Gastrocnemius medialis (tissue), 4 donors: ENCODE measurements at regions not wholly inside any gene's neighbourhood (a gene's known extent, or its start where the extent isn't known, plus 50 kb on each side); places are given as distances from the start of the nearest gene placed in this dataset.

Source experiments
- CTCF ChIP-seq, 5 experiments: fragments of 450-650 bp in 3 of 5; fragments of 200-600 bp in 2 of 5; sonication (generic) in 2 of 5; IDR thresholded peaks in 4 of 5; conservative IDR thresholded peaks in 1 of 5; 1 replicate in 4 of 5; 2 replicates in 1 of 5; pipeline ENCODE4 v1.5.1; 2016 to 2019; ENCODE audit warnings: antibody characterized with exemption in 5 of 5, mild to moderate bottlenecking in 3 of 5, moderate library complexity in 3 of 5
- POLR2A ChIP-seq, 2 donors: fragments of 450-650 bp; IDR thresholded peaks; one replicate each; pipeline ENCODE4 v1.6.1; 2017; ENCODE audit warnings: antibody characterized with exemption in 2 of 2, mild to moderate bottlenecking in 2 of 2, moderate library complexity in 2 of 2

- TF ChIP-seq CTCF (IDR thresholded peaks at IDR 0.05 in 4 of 5, conservative IDR thresholded peaks at IDR 0.05 in 1 of 5) (no peak), POLR2A (IDR thresholded peaks at IDR 0.05) (no peak)
Measured at GRCh38 chr4:138099385-138099784, 142.8 kb downstream of the SLC7A11 start.
